ENCODE measurements at regions not wholly inside any gene's neighbourhood (a gene's known extent, or its start where the extent isn't known, plus 50 kb on each side); places are given as distances from the start of the nearest gene placed in this dataset.

DNA sequence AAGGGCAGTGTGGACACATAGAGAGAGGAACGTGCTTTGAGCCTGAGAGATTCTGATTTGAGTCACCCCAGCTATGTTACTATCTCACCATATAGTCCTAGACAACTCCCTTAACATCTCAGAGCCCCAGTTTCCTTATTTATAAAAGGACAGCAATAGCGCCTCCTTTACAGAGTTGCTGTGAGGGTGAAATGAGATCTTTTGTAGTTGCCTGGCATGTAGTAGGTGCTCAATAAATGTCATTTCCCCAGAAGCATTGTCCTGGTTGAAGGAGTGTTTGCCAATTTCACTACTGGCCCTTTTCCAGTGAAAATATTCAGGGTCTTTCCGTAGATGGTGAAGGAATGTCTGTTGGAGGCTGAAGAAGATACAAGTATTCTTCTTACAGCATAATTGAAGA, 51.3 kb upstream of the FAM180A start:
- ChIA-PET CTCF (no interaction called here), POLR2A (no interaction called here)
- DNase-seq (ENCODE audit: low read depth, low spot score) (no peak), ATAC-seq (no peak)
- TF ChIP-seq CTCF (IDR thresholded peaks at IDR 0.05): no peak
- no peak for TF ChIP-seq SIN3A (IDR thresholded peaks at IDR 0.05; ENCODE audit: borderline replicate concordance, insufficient read depth, low read depth, low read length)
- TF ChIP-seq, protein P1, sequence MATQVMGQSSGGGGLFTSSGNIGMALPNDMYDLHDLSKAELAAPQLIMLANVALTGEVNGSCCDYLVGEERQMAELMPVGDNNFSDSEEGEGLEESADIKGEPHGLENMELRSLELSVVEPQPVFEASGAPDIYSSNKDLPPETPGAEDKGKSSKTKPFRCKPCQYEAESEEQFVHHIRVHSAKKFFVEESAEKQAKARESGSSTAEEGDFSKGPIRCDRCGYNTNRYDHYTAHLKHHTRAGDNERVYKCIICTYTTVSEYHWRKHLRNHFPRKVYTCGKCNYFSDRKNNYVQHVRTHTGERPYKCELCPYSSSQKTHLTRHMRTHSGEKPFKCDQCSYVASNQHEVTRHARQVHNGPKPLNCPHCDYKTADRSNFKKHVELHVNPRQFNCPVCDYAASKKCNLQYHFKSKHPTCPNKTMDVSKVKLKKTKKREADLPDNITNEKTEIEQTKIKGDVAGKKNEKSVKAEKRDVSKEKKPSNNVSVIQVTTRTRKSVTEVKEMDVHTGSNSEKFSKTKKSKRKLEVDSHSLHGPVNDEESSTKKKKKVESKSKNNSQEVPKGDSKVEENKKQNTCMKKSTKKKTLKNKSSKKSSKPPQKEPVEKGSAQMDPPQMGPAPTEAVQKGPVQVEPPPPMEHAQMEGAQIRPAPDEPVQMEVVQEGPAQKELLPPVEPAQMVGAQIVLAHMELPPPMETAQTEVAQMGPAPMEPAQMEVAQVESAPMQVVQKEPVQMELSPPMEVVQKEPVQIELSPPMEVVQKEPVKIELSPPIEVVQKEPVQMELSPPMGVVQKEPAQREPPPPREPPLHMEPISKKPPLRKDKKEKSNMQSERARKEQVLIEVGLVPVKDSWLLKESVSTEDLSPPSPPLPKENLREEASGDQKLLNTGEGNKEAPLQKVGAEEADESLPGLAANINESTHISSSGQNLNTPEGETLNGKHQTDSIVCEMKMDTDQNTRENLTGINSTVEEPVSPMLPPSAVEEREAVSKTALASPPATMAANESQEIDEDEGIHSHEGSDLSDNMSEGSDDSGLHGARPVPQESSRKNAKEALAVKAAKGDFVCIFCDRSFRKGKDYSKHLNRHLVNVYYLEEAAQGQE (IDR thresholded peaks at IDR 0.05; ENCODE audit: insufficient read depth in 1 of 2, low read depth in 2 of 2, low read length in 1 of 2): no peak
- TF ChIP-seq TCF7L2 (IDR thresholded peaks at IDR 0.05; ENCODE audit: low read depth, low read length): no peak
- TF ChIP-seq POLR2AphosphoS5 (IDR thresholded peaks at IDR 0.05; ENCODE audit: low read depth, low read length): no peak
- intact Hi-C loops (cut with micrococcal nuclease; ENCODE audit: unreplicated experiment): loop anchor here (5.0 kb wide), 1 partner anchor 128 kb away; no protein-coding TSS in a partner anchor
- no peaks in the 10 kb centered on the region for H3K9me3 ChIP-seq (ENCODE audit: control insufficient read depth, insufficient read depth, low read depth, low read length)
- in situ Hi-C loops (cut with HindIII; ENCODE audit: low pct_unique_long_range_greater_than_20kb, low sequenced_read_pairs): no loop called here
- no peak overlapping the region for H3K4me3 ChIP-seq (ENCODE audit: low read depth in 2 of 2, low read length in 2 of 2)
- peaks cover 5% of the 10 kb centered on the region; the same call in 1 of the 2 replicates for H3K4me1 ChIP-seq (ENCODE audit: control insufficient read depth, insufficient read depth, low read length)
- H3K27ac ChIP-seq (ENCODE audit: low read length): no peak overlapping the region
- no TSS peak for BruUV-seq (replicated peaks)
- no peaks in the 10 kb centered on the region for H3K36me3 ChIP-seq (ENCODE audit: control insufficient read depth, insufficient read depth, low read length)
- peaks cover 10% of the 10 kb centered on the region for H3K27me3 ChIP-seq (ENCODE audit: control insufficient read depth, insufficient read depth, low read length)

All from Panc1 (cell line).